ENCODE measurements at regions not wholly inside any gene's neighbourhood (a gene's known extent, or its start where the extent isn't known, plus 50 kb on each side); places are given as distances from the start of the nearest gene placed in this dataset.

GRCh38 chr6:103722683-103723082 is 1137.0 kb downstream of the HACE1 start (continued):
- TF ChIP-seq CHD7 (IDR thresholded peaks at IDR 0.05; ENCODE audit: insufficient replicate concordance, low read length) = no peak
- no peak for TF ChIP-seq CEBPB (IDR thresholded peaks at IDR 0.05; ENCODE audit: low read depth, low read length)
- no peak for TF ChIP-seq MAFK (IDR thresholded peaks at IDR 0.05; ENCODE audit: low read depth, low read length)
- TF ChIP-seq POLR2A (IDR thresholded peaks at IDR 0.05; ENCODE audit: control extremely low read depth in 1 of 2, low read depth in 2 of 2, low read length in 2 of 2) = no peak
- TF ChIP-seq SP1 (IDR thresholded peaks at IDR 0.05; ENCODE audit: low read depth, low read length) = no peak
- TF ChIP-seq CBX8 (IDR thresholded peaks at IDR 0.05; ENCODE audit: borderline replicate concordance, low read depth, low read length) = no peak
- TF ChIP-seq BCL11A (IDR thresholded peaks at IDR 0.05; ENCODE audit: low read depth in 2 of 2, low read length in 2 of 2) = no peak
- no peak for TF ChIP-seq TEAD4 (IDR thresholded peaks at IDR 0.05; ENCODE audit: low read depth, low read length)

Data from H1 (cell line).